IPS-15b (cell line): ENCODE measurements at regions not wholly inside any gene's neighbourhood (a gene's known extent, or its start where the extent isn't known, plus 50 kb on each side); places are given as distances from the start of the nearest gene placed in this dataset.

ENCODE experiments used
- H3K27me3 ChIP-seq: one replicate; pipeline ENCODE4 v1.6.1; 2013; ENCODE audit warnings: low read length; ENCODE audit not compliant: control insufficient read depth, insufficient read depth
- H3K36me3 ChIP-seq: one replicate; pipeline ENCODE4 v1.6.1; 2013; ENCODE audit warnings: low read length; ENCODE audit not compliant: control insufficient read depth, insufficient read depth
- H3K4me1 ChIP-seq: one replicate; pipeline ENCODE4 v1.6.1; 2013; ENCODE audit warnings: mild to moderate bottlenecking, low read length; ENCODE audit not compliant: control insufficient read depth, insufficient read depth
- H3K4me3 ChIP-seq: one replicate; pipeline ENCODE4 v1.5.1; 2013; ENCODE audit warnings: low read depth, low read length
- H3K9ac ChIP-seq: one replicate; pipeline ENCODE4 v1.6.1; 2013; ENCODE audit warnings: low read depth, mild to moderate bottlenecking, low read length
- H3K9me3 ChIP-seq: one replicate; pipeline ENCODE4 v1.6.1; 2013; ENCODE audit warnings: mild to moderate bottlenecking, low read length; ENCODE audit not compliant: control insufficient read depth, insufficient read depth

DNA sequence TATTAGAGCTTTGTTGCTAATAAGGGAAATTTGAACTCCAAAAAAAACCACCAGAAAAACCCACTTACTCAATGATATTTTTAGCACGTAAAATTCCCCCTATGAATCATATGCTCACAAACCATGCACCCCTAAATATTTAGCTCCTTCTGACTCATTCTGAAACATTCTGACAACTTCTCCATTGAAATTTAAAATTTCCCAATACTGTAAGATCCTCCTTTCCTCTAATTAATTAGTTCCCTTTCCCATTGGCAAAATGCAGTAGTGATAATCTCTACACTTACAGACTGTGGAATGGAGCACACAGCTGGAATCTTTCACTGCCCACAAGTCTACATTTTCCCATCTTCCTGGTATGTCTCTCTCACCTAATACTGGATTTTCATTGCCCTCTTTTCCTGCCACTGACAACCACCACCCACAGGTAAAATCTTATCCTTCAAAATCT, 215.8 kb upstream of the ACVR2A start:
- Histone ChIP-seq H3K4me3 (no peak overlapping the region), H3K9ac (no peak overlapping the region), H3K27me3 (no peaks in the 10 kb centered on the region), H3K9me3 (no peaks in the 10 kb centered on the region), H3K4me1 (no peaks in the 10 kb centered on the region), H3K36me3 (no peaks in the 10 kb centered on the region)

DNA sequence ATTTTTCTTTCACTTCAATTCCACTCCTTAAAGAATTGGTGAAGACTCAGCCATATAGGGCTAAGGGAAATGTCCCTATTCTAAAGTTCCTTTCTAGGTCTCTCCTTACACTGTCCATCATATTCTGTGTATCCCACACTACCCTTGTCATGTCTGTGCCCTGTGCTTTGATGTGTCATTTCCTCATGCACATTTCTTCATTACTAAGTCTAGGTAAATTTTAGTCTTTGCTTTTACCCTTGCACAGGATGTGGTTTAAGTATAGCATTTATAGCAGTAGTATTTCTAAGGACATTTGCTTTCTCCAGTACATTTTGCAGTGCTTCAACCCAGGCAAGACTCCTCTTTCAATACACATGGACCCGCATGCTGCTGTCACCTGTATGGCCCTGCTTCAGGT, 221.5 kb upstream of the ACVR2A start:
- Histone ChIP-seq H3K27me3 (no peaks in the 10 kb centered on the region), H3K4me3 (no peak overlapping the region), H3K36me3 (no peaks in the 10 kb centered on the region), H3K9me3 (no peaks in the 10 kb centered on the region), H3K9ac (no peak overlapping the region), H3K4me1 (no peaks in the 10 kb centered on the region)

DNA sequence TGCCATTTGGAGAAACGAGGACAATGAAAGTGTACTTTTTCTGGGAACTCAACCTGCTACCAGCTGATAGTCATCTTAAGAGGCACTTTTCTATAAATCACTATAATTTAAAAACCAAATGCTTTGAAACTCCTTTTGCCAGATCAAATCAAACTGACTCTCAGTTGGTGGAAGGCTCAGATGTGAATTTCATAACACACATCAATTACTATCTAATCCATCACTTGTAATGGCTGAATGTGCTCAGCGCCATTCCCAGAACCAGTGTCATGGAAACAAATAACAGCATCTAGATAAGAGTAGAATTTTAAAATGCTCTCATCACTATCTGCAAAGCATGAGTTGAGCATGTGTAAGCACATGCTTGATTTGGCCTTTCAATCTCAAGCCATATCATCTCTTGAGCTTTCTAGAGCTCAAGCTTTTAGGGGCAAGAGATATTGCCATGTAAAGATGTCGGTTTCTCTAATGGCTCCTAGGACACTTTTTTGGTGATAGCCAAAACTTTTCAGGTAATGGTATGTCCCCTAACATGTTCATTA, 223.1 kb upstream of the ACVR2A start:
- Histone ChIP-seq H3K9ac (no peak overlapping the region), H3K9me3 (no peaks in the 10 kb centered on the region), H3K4me3 (no peak overlapping the region), H3K4me1 (no peaks in the 10 kb centered on the region), H3K27me3 (no peaks in the 10 kb centered on the region), H3K36me3 (no peaks in the 10 kb centered on the region)

- Histone ChIP-seq H3K27me3 (no peaks in the 10 kb centered on the region), H3K4me1 (no peaks in the 10 kb centered on the region), H3K9me3 (no peaks in the 10 kb centered on the region), H3K9ac (no peak overlapping the region), H3K4me3 (no peak overlapping the region), H3K36me3 (no peaks in the 10 kb centered on the region)
Observed at GRCh38 chr2:147619808-147620207, 225.0 kb upstream of the ACVR2A start.

GRCh38 chr2:147615726-147616125, 229.1 kb upstream of the ACVR2A start:
- Histone ChIP-seq H3K27me3 (no peaks in the 10 kb centered on the region), H3K36me3 (no peaks in the 10 kb centered on the region), H3K4me3 (no peak overlapping the region), H3K4me1 (no peaks in the 10 kb centered on the region), H3K9ac (no peak overlapping the region), H3K9me3 (no peaks in the 10 kb centered on the region)

DNA sequence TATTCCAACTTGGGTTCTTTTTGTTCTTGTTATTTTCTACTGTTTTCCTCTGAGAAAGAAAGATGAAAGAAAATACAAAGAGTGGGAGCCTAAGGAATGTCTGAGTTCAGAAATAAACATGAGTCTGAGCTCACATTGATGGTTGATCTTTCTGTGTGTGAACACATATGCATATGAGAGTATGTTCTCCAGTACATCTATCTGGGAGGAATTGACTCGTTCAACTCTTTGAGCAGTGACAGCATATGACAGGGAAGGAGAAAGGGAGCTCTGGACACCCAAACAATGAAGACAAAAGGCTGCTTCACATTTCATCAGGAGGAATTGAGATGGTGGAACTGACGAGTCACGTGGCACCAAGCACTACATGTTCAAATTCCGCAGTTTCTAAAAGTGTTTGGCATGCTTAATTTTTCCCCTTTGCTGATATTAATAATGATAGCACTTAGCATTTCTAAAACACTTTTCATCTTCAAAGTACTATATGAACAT, 229.8 kb upstream of the ACVR2A start:
- no peaks in the 10 kb centered on the region for H3K4me1 ChIP-seq
- no peaks in the 10 kb centered on the region for H3K27me3 ChIP-seq
- H3K4me3 ChIP-seq: no peak overlapping the region
- no peaks in the 10 kb centered on the region for H3K36me3 ChIP-seq
- no peaks in the 10 kb centered on the region for H3K9me3 ChIP-seq
- H3K9ac ChIP-seq: no peak overlapping the region

DNA sequence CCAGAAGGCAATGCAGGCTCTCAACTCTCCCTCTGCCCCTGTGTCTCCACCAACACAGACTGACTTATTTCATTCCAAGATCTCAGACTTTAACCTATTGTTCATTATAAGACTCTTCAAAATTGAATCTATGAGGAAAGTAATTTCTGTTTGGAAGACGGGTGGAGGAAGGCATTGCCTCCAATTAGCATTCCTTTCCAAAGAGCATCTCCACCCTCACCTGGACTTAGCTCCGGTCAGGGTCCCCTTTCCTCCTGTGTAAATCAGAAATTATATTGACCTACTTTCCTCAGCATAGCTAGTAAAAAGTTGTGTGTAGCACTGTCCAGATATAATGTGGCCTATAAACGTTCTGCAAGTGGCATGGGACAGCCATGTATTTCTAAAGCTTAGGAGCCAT, 230.4 kb upstream of the ACVR2A start:
- Histone ChIP-seq H3K4me1 (no peaks in the 10 kb centered on the region), H3K9ac (no peak overlapping the region), H3K4me3 (no peak overlapping the region), H3K36me3 (no peaks in the 10 kb centered on the region), H3K27me3 (no peaks in the 10 kb centered on the region), H3K9me3 (no peaks in the 10 kb centered on the region)

- H3K9me3 ChIP-seq: no peaks in the 10 kb centered on the region
- no peaks in the 10 kb centered on the region for H3K27me3 ChIP-seq
Observed at GRCh38 chr2:147610496-147611040, 234.3 kb upstream of the ACVR2A start.

DNA sequence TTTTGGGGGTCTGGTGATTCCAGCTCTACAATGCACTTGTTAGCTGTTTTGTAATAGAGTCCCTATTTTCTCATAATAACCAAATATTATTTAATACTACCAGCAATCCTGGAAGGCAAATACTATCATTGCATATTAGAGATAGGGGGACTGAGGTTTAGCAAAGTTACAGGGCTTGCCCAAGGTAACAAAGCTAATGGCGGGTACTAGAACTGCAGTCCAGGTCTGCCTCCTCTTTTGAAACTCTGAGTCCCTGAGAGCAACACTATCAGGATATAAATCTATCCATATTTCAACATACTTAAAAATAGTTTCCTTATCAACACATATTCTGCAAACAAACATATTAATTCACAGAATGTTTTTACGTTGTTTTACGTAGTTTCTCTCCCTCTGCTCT, 235.5 kb upstream of the ACVR2A start:
- no peaks in the 10 kb centered on the region for H3K36me3 ChIP-seq
- no peaks in the 10 kb centered on the region for H3K9me3 ChIP-seq
- no peak overlapping the region for H3K4me3 ChIP-seq
- no peak overlapping the region for H3K9ac ChIP-seq
- no peaks in the 10 kb centered on the region for H3K4me1 ChIP-seq
- no peaks in the 10 kb centered on the region for H3K27me3 ChIP-seq

More at GRCh38 chr2:147610496-147611040, 234.3 kb upstream of the ACVR2A start:
- Histone ChIP-seq H3K9ac (no peak overlapping the region), H3K4me1 (no peaks in the 10 kb centered on the region), H3K4me3 (no peak overlapping the region), H3K36me3 (no peaks in the 10 kb centered on the region)

DNA sequence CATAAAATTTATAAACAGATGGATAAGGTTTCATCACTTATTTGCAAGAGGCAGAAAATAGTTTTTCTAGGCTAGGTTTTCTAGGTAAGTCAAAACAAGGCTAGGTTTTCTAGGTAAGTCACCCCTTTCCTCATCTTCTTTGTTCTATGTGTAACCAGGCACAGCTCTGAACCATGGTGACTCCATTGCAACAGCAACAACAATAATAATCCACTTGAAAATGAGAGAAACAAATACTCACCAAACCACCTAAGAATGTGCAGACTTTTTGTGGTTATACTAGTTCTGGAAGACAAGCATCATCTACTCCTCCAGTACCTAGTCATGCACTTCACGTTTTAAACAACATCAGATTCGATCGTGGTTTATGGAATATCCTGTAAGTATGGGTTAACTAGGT, 237.4 kb upstream of the ACVR2A start:
- H3K9me3 ChIP-seq: no peaks in the 10 kb centered on the region
- no peak overlapping the region for H3K9ac ChIP-seq
- no peak overlapping the region for H3K4me3 ChIP-seq
- peaks cover 3% of the 10 kb centered on the region for H3K4me1 ChIP-seq
- no peaks in the 10 kb centered on the region for H3K27me3 ChIP-seq
- H3K36me3 ChIP-seq: no peaks in the 10 kb centered on the region

DNA sequence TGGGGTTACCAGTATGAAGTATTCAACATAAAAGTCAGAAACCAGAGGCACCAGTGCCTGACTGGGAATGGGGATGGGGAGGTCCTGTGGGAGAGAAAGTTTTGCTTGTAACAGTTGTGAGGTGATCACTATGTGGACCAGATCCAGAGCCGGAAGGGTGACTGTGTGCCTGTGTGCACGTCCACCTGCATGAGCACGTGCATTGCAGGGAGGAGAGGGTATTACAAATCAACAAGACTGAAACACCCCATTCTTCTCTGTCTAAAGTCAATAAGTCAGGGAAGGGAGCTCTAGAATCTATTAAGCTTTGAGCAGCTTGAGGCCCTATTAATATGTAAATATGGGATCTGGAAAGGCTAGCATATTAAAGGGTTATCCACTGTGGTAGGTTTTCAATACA, 241.0 kb upstream of the ACVR2A start:
- no peak overlapping the region for H3K9ac ChIP-seq
- no peaks in the 10 kb centered on the region for H3K27me3 ChIP-seq
- H3K4me3 ChIP-seq: no peak overlapping the region
- H3K36me3 ChIP-seq: no peaks in the 10 kb centered on the region
- peaks cover 5% of the 10 kb centered on the region for H3K4me1 ChIP-seq
- no peaks in the 10 kb centered on the region for H3K9me3 ChIP-seq

- H3K9ac ChIP-seq: no peak overlapping the region
- no peaks in the 10 kb centered on the region for H3K36me3 ChIP-seq
- peaks cover 5% of the 10 kb centered on the region for H3K4me1 ChIP-seq
- no peaks in the 10 kb centered on the region for H3K9me3 ChIP-seq
- H3K27me3 ChIP-seq: no peaks in the 10 kb centered on the region
- no peak overlapping the region for H3K4me3 ChIP-seq
Observed at GRCh38 chr2:147603447-147603846, 241.4 kb upstream of the ACVR2A start.
